Glomerular endothelial cell (primary cell): ENCODE measurements at regions not wholly inside any gene's neighbourhood (a gene's known extent, or its start where the extent isn't known, plus 50 kb on each side); places are given as distances from the start of the nearest gene placed in this dataset.
"Not testable (repeated sequence)": the region's sequence is repeated elsewhere in the genome, so short reads cannot be mapped to it uniquely, and the experiment has no call there.

Source experiments
- DNase-seq: peaks from one replicate; pipeline ENCODE4 v3.0.0-alpha.2; 2011; ENCODE audit warnings: low read depth, low spot score; ENCODE audit errors: extremely low read depth

DNA sequence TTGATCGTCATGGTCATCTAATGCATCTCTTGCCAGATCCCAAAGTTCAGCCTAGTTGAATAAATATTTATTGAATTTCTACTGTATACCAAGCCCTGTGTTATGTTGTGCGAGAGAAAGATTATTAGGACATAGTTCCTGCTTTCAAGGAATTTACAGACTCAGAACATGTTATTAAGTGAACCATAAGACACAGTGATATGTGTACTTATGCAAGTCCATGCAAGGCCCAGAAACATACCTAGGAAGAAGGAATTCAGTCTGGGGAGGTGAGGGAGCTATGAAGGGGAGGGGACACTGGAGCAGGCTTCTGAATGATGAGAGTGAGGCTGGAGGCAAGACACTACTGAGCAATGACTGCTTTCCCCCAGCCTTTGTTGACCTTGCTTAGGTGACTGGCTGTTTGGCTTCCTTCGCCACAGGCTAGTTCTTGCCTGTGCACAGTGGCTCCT, 81.4 kb downstream of the ACAA2 start:
- DNase-seq: no peak

- DNase-seq: no peak
These were observed 81.9 kb downstream of the ACAA2 start for GRCh38 chr18:49731421-49731841.

GRCh38 chr18:49730951-49731391, 82.4 kb downstream of the ACAA2 start:
- DNase-seq: no peak

DNA sequence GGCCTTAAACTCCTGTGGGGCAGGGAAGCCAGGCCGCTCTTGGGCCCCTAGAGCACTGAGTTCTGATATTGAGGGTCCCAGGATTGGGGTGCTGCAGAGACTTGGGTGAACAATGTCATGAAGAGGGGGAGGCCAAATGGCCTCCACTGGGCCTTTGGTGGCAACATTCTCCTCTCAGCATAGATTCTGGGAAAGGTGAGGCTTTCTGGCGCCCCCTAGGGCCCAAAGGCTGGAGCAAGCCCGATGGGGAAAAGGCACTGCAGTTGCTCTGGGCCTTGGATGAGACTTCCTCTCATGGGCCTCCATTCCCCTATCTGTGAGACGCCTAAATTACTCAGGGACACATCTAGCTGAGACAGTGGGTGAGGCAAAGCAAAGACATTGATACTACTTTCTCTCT, 84.8 kb downstream of the ACAA2 start:
- DNase-seq: no peak

- no peak for DNase-seq
These were observed 85.5 kb downstream of the ACAA2 start for GRCh38 chr18:49727816-49728215.

DNA sequence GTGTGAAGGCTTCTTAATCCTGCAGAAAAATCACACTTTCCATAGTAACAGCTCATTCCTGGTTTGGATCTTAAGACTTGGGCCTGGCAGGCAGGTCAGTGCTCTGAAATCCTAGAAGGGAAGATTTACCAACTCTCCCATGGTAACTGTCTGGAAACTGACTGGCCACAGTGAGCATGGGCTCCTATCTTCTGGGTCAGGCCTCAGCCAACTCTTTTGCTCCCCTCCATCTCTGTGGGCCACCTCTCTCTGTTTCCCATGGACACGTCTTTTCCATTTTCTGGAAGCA, 86.7 kb downstream of the ACAA2 start:
- DNase-seq: no peak

DNA sequence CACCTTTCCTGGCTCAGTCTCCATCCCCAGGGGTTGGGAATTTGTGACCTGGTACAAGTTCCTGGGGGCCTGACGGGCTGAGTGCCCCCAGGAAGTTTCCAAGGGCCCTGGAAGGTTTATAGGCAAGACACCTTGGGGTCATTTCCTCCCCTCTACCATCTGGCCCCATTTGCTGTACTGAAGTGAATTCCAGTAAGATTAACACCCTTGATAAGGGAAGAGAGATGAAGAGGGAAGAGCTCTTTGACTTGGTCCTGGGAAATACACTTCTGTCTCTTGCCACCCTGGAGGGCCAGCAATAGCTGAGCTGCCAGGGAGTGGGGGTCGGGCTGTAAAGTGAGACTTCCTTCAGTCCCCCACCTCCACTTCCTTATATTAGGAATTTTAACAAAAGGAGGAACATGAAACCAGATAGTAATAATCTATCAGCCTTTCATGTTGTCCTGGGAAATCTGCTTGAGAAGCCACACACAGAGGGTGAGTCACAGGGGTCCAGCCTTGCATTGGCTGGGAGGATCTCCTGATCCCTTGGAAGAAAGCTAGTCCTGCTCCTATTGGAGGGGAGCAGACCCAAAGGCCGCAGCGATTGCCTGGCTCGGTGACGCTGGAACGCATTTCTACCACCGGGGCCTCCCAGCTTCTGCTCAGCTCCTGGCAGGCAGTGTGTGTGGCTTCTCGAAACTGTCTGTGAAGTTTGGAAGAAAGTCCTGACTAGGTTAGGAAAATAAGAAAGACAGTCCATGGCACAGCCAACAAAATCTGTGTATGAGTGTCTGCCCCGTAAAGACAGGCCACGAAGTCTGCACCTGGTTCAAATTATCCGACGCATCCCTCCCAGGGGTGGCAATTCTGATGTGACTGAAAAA, 87.3 kb downstream of the ACAA2 start:
- DNase-seq: peak; percentile 92

- peak; percentile 75 for DNase-seq
These were observed 89.6 kb downstream of the ACAA2 start for GRCh38 chr18:49723648-49724180.

DNA sequence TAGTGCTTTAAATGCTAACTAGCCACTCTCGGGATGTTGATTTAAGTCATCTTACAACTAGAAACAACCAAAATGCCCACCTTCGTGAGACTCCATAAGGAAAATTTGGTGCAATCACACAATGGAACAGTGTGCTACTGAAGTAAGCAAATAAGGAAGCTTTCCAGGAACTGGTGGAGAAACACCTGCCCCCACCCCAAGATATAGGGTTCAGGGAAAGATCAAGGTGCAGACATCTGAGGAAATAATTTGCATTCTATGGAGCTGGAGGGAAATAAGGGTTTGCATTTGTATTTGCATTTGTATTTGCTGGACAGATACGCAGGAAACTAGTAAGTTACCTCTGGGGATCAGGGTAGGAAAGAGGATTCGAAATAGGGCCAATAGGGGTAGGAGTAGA, 90.9 kb downstream of the ACAA2 start:
- no peak for DNase-seq

DNA sequence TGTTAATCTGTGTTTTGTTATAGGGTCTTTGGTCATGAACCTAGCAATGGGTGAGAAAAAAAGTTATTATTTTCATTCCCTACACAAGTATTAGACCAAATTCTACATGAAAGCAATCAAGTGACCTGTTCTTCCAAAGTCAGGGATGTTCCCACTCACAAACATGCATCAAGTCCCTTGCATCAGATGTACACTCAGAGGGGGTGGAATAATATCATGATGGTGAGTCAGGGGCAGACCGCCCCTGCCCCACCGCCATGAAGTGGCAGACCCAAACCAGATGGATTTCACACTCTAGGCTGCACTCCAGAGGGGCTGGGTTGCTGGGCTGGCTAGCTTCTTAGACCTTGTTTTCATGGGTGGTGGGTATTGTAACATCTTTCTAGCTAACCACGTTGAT, 91.4 kb downstream of the ACAA2 start:
- no peak for DNase-seq

- DNase-seq: not testable (repeated sequence)
These were observed 92.4 kb downstream of the ACAA2 start for GRCh38 chr18:49720944-49721343.

DNA sequence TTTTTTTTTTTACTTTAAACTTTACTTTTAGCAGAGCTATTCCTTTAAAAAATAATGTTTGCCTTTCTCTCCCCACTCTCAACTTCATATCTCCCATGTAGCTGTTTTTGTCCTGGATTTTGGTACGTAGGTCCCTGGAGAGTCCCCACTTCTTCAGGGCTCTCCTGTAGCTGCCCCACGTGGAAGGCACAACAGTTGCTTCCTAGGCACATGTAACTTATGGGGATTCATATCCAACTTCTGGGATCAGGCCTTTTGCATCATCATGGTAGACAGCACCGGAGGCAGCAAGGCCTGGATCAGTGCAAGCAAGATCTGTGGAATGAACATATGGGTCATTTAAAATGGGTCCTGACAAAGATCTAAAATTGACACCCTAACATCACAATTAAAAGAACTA, 95.7 kb downstream of the ACAA2 start:
- DNase-seq: no peak

GRCh38 chr18:49716035-49716434, 97.3 kb downstream of the ACAA2 start:
- no peak for DNase-seq

GRCh38 chr18:49709347-49709690, 104.0 kb downstream of the ACAA2 start:
- DNase-seq: no peak

GRCh38 chr18:49708662-49709346, 104.5 kb downstream of the ACAA2 start:
- no peak for DNase-seq

DNA sequence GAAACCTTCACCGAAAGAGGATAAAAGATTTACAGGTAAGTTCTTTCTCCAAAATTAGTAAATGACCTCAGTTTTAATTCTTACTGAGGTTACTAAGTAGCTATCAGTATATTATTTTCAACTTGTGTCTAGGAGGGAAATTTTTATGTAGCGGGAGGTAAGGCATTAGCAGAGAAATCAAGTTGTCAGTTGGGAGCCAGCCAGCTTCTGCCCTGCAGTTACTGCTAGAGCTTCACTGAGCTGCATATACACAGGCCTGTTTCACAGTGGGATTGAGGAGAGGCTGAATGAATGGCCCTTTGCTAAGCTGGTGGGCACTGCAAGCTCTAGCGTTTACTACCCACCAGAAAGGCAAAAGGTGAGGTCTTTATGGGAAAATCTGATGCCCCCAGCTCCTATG, 105.7 kb downstream of the ACAA2 start:
- no peak for DNase-seq

DNA sequence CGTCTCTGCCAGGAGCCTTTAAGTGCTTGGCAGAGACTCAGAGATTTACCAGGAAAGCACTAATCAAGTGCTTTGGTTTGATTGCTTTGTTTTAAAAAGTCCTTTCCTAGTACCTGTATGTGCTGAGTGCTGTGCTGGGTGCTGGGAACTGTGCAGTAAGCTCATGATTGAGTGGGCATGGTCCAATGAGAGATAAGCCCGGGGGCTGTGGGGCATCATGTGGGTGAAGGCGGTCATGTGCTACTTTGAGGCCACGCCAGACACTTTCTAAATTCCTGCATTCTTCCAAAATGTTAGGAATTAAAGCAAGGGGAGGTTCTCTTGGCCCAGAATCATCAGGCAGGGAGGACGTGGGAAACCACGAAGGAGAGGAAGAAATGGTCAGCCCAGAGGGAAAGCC, 109.0 kb downstream of the ACAA2 start:
- no peak for DNase-seq

DNA sequence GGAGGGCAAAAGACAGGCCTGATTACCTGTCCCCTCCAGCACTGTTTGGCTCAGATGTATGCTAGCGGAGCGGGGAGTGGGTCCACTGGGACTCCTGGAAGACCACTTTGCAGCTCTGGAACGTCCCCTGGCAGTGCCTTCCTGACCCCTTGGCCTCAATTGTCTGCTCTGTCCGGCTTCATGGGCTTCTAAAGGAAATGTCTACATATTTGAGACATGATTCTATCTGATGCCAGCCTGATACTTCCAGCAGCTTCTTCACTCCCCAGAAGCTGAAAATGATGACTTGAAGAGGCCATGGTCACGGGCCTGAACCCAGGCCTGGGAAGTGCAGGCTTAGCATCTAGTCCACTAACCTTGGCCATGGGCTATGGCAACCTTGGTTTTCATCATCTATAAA, 112.1 kb downstream of the ACAA2 start:
- no peak for DNase-seq

DNA sequence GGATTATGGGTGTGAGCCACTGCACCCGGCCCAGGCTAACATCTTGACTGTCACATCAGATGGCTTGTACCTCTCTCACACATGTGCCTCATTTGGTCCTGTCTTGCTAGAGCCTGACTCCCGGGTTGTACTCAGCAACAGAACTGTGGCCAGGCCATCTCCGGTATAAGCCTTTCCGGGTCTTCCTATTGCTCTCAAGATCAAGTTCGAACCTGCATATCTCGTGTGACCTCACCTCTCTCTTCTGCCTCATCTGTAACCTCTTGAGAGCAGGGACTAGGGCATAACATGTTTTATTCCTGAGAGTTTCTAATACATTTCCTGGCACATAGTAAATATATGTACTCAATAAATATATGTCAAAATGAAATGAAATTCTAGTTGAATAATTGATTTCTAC, 114.0 kb downstream of the ACAA2 start:
- DNase-seq: no peak

- DNase-seq: no peak
These were observed 114.8 kb downstream of the ACAA2 start for GRCh38 chr18:49698525-49699025.

DNA sequence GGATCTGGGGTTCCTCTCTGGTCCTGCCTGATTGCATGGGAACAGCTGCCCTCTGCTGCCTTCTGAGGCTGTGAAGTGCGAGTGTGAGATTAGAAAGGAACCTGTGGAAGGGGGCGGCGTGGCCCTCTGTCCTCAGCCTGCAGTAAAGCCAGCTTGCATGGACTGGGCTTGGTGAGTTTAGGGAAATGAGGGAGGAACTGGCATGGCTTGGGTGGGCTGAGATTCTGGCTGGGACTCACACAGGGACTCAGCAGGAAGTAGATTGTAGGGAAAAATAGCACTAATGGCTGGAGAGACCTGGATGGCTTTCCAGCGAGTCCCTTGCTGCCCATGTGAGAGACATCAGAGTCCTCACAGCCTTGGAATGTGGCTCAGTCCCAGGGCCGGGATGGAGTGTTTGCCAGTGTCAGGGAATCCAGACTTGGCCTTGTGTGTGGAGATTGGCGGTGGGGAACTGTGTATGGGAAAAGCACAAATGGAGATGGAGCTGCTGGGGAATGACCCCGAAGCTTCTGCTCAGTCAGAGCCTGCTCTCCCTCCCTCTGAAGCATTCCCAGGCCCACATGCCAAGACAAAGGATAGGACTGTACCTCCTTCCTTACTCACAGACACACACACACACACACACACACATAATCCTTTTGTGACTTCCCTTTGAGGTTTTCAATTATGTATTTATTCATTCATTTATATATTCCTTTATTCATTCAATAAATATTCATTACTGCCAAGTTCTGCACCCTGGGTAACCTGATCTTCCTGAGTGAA, 115.4 kb downstream of the ACAA2 start:
- no peak for DNase-seq
